ENCODE measurements at regions not wholly inside any gene's neighbourhood (a gene's known extent, or its start where the extent isn't known, plus 50 kb on each side); places are given as distances from the start of the nearest gene placed in this dataset.

- TF ChIP-seq HDAC2 (IDR thresholded peaks at IDR 0.05; ENCODE audit: borderline replicate concordance in 1 of 2, low read depth in 2 of 2, low read length in 2 of 2) (no peak), KDM1A (IDR thresholded peaks at IDR 0.05; ENCODE audit: borderline replicate concordance, low read length) (no peak), BACH1 (IDR thresholded peaks at IDR 0.05; ENCODE audit: low read length) (no peak)
These were observed 454.0 kb upstream of the C1orf87 start (continued) for GRCh38 chr1:60527567-60527966.
